Hepatocyte (in vitro differentiated cells): ENCODE measurements at regions not wholly inside any gene's neighbourhood (a gene's known extent, or its start where the extent isn't known, plus 50 kb on each side); places are given as distances from the start of the nearest gene placed in this dataset.

Source experiments
- EZH2 ChIP-seq: fragments of 200-600 bp; sonication (generic); IDR thresholded peaks from 2 replicates; pipeline ENCODE4 v1.6.1; 2016; ENCODE audit warnings: antibody characterized with exemption, mild to moderate bottlenecking, borderline replicate concordance
- TF ChIP-seq, protein P1 (sequence below): fragments of 200-600 bp; sonication (generic); IDR thresholded peaks from 2 replicates; pipeline ENCODE4 v1.5.1; 2016; ENCODE audit warnings: antibody characterized with exemption, mild to moderate bottlenecking; ENCODE audit not compliant: poor library complexity

DNA sequence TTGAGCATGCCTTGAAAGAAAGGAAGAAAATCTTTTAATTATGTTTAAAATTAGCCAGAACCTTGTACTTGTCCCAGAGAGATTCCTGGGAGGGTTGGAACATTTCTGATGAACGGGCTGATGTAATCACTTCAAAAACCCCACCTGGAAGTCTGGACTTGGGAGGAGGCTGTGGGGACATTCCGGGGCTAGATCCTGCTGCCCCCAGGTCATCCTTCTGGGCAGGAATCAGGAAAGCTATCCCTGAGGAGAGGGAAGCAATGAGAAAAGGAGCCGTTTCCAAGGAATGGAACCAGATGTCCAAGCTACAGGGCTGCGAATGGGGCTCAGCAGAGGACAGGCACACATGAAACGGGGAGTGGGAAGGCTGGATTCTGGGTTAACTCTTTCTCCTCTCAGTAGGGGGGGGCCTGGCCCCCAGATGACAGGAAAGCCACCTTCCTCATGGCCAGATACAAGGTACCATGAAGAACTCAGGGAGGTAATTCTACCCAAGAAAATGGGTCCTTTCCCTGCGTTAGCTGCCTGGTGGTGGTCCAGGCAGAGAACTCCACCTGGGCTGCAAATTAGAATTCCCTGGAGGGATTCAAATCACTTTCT lies 280.1 kb downstream of the TCF7L2 start:
- TF ChIP-seq, protein P1, sequence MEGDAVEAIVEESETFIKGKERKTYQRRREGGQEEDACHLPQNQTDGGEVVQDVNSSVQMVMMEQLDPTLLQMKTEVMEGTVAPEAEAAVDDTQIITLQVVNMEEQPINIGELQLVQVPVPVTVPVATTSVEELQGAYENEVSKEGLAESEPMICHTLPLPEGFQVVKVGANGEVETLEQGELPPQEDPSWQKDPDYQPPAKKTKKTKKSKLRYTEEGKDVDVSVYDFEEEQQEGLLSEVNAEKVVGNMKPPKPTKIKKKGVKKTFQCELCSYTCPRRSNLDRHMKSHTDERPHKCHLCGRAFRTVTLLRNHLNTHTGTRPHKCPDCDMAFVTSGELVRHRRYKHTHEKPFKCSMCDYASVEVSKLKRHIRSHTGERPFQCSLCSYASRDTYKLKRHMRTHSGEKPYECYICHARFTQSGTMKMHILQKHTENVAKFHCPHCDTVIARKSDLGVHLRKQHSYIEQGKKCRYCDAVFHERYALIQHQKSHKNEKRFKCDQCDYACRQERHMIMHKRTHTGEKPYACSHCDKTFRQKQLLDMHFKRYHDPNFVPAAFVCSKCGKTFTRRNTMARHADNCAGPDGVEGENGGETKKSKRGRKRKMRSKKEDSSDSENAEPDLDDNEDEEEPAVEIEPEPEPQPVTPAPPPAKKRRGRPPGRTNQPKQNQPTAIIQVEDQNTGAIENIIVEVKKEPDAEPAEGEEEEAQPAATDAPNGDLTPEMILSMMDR, result no peak
- TF ChIP-seq EZH2, result no peak
